ENCODE measurements at regions not wholly inside any gene's neighbourhood (a gene's known extent, or its start where the extent isn't known, plus 50 kb on each side); places are given as distances from the start of the nearest gene placed in this dataset.

DNA sequence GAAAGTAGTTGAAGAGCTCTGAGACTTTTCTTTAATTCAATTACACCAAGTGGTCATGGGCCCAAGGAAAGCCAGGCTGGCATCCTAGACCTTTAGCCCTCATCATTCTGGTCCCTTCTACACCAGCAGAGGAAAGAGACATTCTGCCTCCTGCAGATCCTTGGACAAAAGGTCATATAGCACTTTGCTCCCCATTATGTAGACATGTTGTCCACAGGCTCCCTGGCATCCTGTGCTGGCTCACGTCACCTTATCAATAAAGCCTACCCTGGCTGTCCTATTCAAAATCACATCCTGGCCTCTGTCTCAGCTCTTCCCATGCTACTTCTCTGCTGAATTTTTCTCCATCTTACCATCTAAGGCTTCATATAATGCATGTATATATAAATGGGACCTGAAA lies 61.6 kb upstream of the MAF start:
- no peak overlapping the region for H3K27ac ChIP-seq
- TF ChIP-seq, protein P1, sequence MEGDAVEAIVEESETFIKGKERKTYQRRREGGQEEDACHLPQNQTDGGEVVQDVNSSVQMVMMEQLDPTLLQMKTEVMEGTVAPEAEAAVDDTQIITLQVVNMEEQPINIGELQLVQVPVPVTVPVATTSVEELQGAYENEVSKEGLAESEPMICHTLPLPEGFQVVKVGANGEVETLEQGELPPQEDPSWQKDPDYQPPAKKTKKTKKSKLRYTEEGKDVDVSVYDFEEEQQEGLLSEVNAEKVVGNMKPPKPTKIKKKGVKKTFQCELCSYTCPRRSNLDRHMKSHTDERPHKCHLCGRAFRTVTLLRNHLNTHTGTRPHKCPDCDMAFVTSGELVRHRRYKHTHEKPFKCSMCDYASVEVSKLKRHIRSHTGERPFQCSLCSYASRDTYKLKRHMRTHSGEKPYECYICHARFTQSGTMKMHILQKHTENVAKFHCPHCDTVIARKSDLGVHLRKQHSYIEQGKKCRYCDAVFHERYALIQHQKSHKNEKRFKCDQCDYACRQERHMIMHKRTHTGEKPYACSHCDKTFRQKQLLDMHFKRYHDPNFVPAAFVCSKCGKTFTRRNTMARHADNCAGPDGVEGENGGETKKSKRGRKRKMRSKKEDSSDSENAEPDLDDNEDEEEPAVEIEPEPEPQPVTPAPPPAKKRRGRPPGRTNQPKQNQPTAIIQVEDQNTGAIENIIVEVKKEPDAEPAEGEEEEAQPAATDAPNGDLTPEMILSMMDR (conservative IDR thresholded peaks at IDR 0.05), result no peak
- no peak for TF ChIP-seq ZFX (IDR thresholded peaks at IDR 0.05)

DNA sequence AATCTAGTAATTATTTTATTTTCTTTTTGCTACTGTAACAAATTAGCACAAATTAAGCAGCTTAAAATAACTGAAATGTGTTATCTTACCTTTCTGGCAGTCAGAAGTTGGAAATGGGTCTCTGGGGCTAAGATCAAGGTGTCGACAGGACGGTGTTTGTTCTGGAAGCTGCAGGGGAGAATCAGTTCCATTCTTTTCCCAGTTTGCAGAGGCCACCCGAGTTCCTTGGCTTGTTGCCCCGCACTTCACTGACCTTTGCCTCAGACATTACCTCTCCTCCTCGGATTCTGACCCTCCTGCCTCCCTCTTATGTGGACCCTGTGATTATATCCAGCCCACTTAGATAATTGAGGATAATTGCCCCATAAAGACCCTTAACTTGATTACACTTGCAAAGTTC lies 61.0 kb upstream of the MAF start:
- no peak for TF ChIP-seq ZFX (IDR thresholded peaks at IDR 0.05)
- no peak overlapping the region for H3K27ac ChIP-seq

DNA sequence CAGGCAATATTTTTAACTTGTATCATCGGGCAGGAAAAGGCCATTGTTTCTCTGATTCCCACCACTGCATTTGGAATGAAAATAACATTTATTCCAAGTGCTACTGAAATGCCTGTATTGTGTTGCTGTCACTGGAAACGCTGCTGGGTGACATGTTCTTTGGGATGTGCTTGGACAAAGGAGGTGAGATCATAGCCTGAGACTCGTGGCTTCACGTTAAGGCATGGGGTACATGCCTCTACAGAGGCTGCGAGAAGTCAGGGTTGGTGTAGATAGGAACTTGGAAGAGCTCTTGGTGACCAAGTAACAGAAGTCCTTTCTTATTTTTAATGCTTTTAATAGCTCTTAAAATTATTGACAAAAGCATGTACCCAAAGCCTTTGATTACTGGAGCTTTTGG lies 58.8 kb upstream of the MAF start:
- no peak for TF ChIP-seq ZFX (IDR thresholded peaks at IDR 0.05)
- TF ChIP-seq, protein P1 (conservative IDR thresholded peaks at IDR 0.05), result no peak
- no peak overlapping the region for H3K27ac ChIP-seq

DNA sequence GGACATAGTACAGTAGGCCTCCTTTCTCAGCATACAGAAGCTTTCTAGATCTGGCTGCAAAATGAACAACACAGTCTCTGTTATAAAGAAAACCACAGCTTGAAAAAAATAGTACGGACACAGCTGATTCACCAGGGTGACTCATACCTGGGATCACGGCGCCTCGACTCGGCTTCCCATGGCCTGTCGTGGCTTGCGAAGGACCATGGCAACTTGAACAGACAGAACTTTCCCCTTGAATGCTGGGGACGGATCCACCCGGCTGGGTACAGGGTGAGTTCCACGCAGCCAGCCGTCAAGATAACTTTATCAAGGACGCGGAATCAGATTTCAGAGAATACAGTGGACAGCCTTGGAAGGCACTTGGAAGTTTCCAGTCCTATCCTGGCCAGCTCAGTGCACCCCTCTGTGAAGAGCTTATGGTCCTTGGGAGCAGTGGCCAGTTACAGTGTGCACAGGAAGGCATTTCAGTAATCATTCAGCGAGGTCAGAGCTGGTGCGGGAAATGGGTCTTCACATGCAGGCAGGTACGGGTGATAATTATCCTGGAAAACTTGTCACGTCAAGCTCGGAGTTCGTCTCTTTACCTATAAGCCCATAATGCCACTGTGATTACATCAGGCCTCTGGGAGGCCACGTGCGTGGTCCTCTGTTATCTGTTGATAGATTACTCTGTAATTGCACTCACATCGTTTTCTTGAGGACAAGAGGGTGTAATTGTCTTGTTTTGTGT lies 57.9 kb upstream of the MAF start:
- TF ChIP-seq, protein P1 (conservative IDR thresholded peaks at IDR 0.05), result no peak
- TF ChIP-seq ZFX (IDR thresholded peaks at IDR 0.05), result no peak
- no peak overlapping the region for H3K27ac ChIP-seq

DNA sequence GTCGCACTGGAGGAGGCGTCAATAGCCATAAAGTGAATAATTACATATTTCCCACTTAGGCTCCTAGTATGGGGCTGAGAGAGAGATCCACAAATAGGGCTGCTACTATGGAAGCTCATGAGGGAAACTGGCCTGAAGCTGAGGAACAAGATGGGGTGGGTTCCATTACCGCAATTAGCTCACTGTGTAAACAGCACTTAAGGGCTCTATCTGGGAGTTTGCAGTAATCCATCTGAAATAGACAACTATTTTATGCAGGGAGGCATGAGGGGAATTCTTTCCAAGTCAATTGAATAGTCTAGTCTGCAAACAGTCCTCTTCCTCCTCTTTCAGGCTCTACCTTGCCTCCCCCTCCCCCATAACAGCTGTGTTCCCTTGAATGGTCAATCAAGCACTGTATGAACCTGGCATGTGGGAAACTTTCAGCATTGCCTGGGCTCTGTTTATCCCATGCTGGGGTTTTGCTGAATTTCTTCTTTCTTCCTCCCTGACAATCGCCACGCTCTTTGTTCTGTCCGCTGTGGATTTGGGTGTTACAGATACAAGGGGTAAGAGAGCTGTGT lies 56.1 kb upstream of the MAF start:
- no peak overlapping the region for H3K27ac ChIP-seq
- TF ChIP-seq, protein P1 (conservative IDR thresholded peaks at IDR 0.05), result no peak
- TF ChIP-seq ZFX (IDR thresholded peaks at IDR 0.05), result no peak

DNA sequence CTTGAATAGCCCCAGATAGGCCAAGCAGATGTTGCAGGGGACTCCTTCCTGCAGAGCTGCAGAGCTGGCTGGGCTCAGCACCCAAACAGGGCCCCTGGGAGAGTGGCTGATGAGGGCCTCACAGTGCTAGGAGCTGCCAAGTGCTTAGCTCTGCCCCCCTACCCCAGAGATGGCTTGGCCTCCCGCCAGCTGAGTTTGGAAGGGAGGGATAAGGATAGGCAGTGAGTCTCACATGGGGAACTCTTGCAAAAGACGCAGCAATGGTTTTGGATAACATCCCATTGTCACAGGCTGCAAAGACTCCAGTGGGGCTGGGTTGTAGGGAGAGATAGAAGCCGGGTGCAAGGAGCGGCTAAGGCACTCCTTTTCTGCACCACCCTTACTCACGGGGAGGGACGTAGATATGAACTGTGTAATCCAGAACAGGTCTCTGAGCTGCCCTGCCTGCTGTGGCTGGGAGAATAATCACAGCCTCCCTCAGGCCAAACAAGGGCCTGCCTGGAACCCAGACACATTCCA lies 52.9 kb upstream of the MAF start:
- no peak overlapping the region for H3K27ac ChIP-seq
- TF ChIP-seq ZFX (IDR thresholded peaks at IDR 0.05), result no peak
- TF ChIP-seq, protein P1 (conservative IDR thresholded peaks at IDR 0.05), result no peak

DNA sequence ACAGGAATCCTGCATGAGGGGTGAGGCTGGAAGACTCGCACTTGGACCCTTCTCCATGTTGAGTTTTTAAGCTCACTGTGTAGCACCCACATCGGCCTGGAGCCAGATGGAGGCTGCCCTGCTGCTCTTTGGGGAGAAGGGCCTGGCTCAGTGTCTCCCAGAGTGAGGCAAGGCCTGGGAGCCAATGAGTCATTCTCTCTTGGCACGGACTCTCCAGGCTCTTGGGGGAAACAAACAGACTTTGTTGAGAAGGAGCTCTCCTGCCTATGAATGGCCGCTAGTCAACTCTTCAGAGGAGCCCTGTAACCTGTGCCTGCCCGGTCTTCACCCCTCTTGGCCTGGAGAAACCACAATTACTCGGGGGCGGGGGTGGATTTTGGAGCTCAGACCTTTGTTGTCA lies 50.8 kb upstream of the MAF start:
- TF ChIP-seq, protein P1 (conservative IDR thresholded peaks at IDR 0.05), result no peak
- TF ChIP-seq ZFX (IDR thresholded peaks at IDR 0.05), result no peak
- no peak overlapping the region for H3K27ac ChIP-seq

Measured in C4-2B (cell line).